Colonic mucosa (tissue), 4 donors: ENCODE measurements at regions not wholly inside any gene's neighbourhood (a gene's known extent, or its start where the extent isn't known, plus 50 kb on each side); places are given as distances from the start of the nearest gene placed in this dataset.

ENCODE experiments used
- DNase-seq: peaks from one replicate; pipeline ENCODE4 v3.0.0-alpha.2; 2020
- H3K27ac ChIP-seq: fragments of 200-600 bp; one replicate; pipeline ENCODE4 v1.8.0; 2021
- H3K27me3 ChIP-seq: fragments of 200-600 bp; one replicate; pipeline ENCODE4 v1.8.0; 2021
- H3K36me3 ChIP-seq: fragments of 200-600 bp; one replicate; pipeline ENCODE4 v1.8.0; 2021
- H3K4me1 ChIP-seq: fragments of 200-600 bp; one replicate; pipeline ENCODE4 v1.8.0; 2021; ENCODE audit warnings: mild to moderate bottlenecking
- H3K4me3 ChIP-seq: fragments of 200-600 bp; one replicate; pipeline ENCODE4 v1.8.0; 2021
- H3K9ac ChIP-seq, 2 donors: one replicate each; pipeline ENCODE4 v1.7.0; 2013; ENCODE audit warnings: control low read depth in 2 of 2, low read depth in 2 of 2, low read length in 2 of 2
- H3K9me3 ChIP-seq: fragments of 200-600 bp; one replicate; pipeline ENCODE4 v1.8.0; 2021
- intact Hi-C: fragments of 100-400 bp; cut with DNase I; formaldehyde crosslinking; loops from one replicate; pipeline ENCODE4 v1.14.1; 2022
- TF ChIP-seq, protein P1 (sequence below): fragments of 200-600 bp; IDR thresholded peaks from one replicate; pipeline ENCODE4 v1.8.0; 2022; ENCODE audit warnings: antibody characterized with exemption, mild to moderate bottlenecking
- donor health status: healthy.
- donor health status: DM: no; HTN: no; CAD: no.
- donor health status: DM: no; HTN: no; CAD: no.

DNA sequence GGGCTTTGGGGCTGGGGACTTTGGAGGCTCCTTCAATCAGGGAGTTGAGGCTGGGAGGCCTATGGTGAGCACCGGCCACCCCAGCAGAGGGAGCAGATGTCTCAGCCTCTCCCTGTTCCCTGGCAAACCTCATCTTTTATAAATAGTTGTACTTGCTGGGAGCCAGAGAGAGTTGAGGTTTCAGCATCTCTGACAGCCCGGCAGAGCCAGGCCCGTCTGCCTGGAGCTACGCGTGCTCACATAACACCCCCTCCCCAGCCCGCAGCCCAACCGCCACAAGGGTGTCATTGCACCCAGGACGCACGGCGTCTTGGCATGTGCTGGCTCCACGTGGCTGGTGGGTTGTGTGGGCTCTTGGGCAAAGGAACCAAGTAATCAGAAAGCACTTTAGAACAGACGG is 127.1 kb downstream of the CHST1 start:
- Histone ChIP-seq H3K27ac (no peak overlapping the region), H3K4me1 (no peaks in the 10 kb centered on the region), H3K36me3 (no peaks in the 10 kb centered on the region), H3K4me3 (no peak overlapping the region), H3K9ac (no peak overlapping the region), H3K27me3 (no peaks in the 10 kb centered on the region), H3K9me3 (no peaks in the 10 kb centered on the region)
- intact Hi-C loops = no loop called here
- DNase-seq = no peak
- TF ChIP-seq, protein P1, sequence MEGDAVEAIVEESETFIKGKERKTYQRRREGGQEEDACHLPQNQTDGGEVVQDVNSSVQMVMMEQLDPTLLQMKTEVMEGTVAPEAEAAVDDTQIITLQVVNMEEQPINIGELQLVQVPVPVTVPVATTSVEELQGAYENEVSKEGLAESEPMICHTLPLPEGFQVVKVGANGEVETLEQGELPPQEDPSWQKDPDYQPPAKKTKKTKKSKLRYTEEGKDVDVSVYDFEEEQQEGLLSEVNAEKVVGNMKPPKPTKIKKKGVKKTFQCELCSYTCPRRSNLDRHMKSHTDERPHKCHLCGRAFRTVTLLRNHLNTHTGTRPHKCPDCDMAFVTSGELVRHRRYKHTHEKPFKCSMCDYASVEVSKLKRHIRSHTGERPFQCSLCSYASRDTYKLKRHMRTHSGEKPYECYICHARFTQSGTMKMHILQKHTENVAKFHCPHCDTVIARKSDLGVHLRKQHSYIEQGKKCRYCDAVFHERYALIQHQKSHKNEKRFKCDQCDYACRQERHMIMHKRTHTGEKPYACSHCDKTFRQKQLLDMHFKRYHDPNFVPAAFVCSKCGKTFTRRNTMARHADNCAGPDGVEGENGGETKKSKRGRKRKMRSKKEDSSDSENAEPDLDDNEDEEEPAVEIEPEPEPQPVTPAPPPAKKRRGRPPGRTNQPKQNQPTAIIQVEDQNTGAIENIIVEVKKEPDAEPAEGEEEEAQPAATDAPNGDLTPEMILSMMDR = no peak

DNA sequence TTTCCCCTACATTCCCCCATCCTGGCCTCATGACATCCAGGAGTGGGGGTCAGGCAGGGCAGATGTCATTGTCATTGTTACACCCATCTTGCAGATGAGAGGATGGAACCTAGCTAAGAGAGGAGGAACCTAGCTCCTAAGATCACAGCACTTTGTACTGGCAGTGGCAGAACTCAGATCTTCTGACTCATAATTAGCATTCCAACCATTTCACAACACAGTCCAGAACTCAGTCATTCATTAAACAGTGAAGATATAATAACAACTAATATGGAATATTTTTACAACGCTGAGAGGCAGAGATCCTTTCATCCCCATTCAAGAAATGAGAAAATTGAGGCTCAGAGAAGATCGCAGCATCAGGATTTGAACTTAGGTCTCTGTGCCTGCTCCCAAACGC is 127.8 kb downstream of the CHST1 start:
- H3K4me1 ChIP-seq = no peaks in the 10 kb centered on the region
- no peak overlapping the region for H3K27ac ChIP-seq
- DNase-seq = no peak
- no peaks in the 10 kb centered on the region for H3K27me3 ChIP-seq
- no peaks in the 10 kb centered on the region for H3K9me3 ChIP-seq
- H3K36me3 ChIP-seq = no peaks in the 10 kb centered on the region
- no peak overlapping the region for H3K4me3 ChIP-seq
- no peak overlapping the region for H3K9ac ChIP-seq
- TF ChIP-seq, protein P1 = no peak
- intact Hi-C loops = no loop called here

GRCh38 chr11:45535033-45535432 is 130.4 kb downstream of the CHST1 start:
- H3K9me3 ChIP-seq = no peaks in the 10 kb centered on the region
- intact Hi-C loops = no loop called here
- DNase-seq = no peak
- H3K4me3 ChIP-seq = no peak overlapping the region
- no peaks in the 10 kb centered on the region for H3K27me3 ChIP-seq
- no peak overlapping the region for H3K27ac ChIP-seq
- no peaks in the 10 kb centered on the region for H3K4me1 ChIP-seq
- no peak overlapping the region for H3K9ac ChIP-seq
- H3K36me3 ChIP-seq = no peaks in the 10 kb centered on the region
- TF ChIP-seq, protein P1 = no peak

GRCh38 chr11:45534132-45534531 is 131.3 kb downstream of the CHST1 start:
- Histone ChIP-seq H3K9ac (no peak overlapping the region), H3K36me3 (no peaks in the 10 kb centered on the region), H3K9me3 (no peaks in the 10 kb centered on the region), H3K27me3 (no peaks in the 10 kb centered on the region), H3K4me3 (no peak overlapping the region), H3K27ac (no peak overlapping the region), H3K4me1 (no peaks in the 10 kb centered on the region)
- intact Hi-C loops = no loop called here
- TF ChIP-seq, protein P1 = no peak
- no peak for DNase-seq

DNA sequence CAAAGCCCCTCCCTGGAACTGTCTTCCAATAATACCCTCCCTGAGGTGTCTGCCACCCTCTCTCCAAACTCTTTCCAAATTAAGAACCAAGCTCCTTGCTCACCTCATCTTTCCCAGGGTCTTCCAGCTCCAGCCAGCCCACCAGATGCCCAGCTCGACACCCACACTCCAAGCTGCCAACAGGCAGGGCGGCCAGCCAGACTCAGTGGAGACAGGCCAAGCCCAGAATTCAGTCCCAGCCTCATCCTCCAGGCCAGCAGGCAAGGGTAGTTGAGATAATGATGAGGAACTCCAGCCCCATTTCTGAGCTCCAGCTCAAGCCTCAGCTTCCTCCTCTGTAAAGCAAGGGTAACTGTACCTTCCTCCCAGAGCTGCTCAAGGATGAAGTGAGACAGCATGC is 132.9 kb downstream of the CHST1 start:
- no peaks in the 10 kb centered on the region for H3K36me3 ChIP-seq
- H3K9ac ChIP-seq = no peak overlapping the region
- DNase-seq = no peak
- H3K9me3 ChIP-seq = no peaks in the 10 kb centered on the region
- intact Hi-C loops = no loop called here
- no peaks in the 10 kb centered on the region for H3K4me1 ChIP-seq
- H3K27me3 ChIP-seq = no peaks in the 10 kb centered on the region
- no peak overlapping the region for H3K4me3 ChIP-seq
- TF ChIP-seq, protein P1 = no peak
- H3K27ac ChIP-seq = no peak overlapping the region

GRCh38 chr11:45530776-45531175 is 134.6 kb downstream of the CHST1 start:
- Histone ChIP-seq H3K27me3 (no peaks in the 10 kb centered on the region), H3K9me3 (no peaks in the 10 kb centered on the region), H3K4me1 (no peaks in the 10 kb centered on the region), H3K36me3 (no peaks in the 10 kb centered on the region), H3K27ac (no peak overlapping the region), H3K4me3 (no peak overlapping the region), H3K9ac (no peak overlapping the region)
- intact Hi-C loops = no loop called here
- TF ChIP-seq, protein P1 = no peak
- DNase-seq = no peak
